Fibroblast of lung (primary cell): ENCODE measurements at regions not wholly inside any gene's neighbourhood (a gene's known extent, or its start where the extent isn't known, plus 50 kb on each side); places are given as distances from the start of the nearest gene placed in this dataset.

Source experiments
- DNase-seq, 2 donors: peaks; one replicate each; pipeline versions ENCODE4 v3.0.0 to v3.0.0-alpha.2; 2010; ENCODE audit warnings: low read depth in 2 of 2
- H2AFZ ChIP-seq: 2 replicates; pipeline ENCODE4 v1.5.1; 2012; ENCODE audit warnings: low read length, control low read depth, inconsistent platforms
- H3K27ac ChIP-seq: 2 replicates; pipeline ENCODE4 v1.5.1; 2011; ENCODE audit warnings: low read length, control low read depth; ENCODE audit not compliant: insufficient read depth
- H3K27me3 ChIP-seq: 2 replicates; pipeline ENCODE4 v1.5.1; 2011; ENCODE audit warnings: mild to moderate bottlenecking, low read length; ENCODE audit not compliant: control insufficient read depth, insufficient read depth
- H3K36me3 ChIP-seq: 2 replicates; pipeline ENCODE4 v1.5.1; 2011; ENCODE audit warnings: low read length; ENCODE audit not compliant: control insufficient read depth, insufficient read depth
- H3K4me1 ChIP-seq: 2 replicates; pipeline ENCODE4 v1.5.1; 2011; ENCODE audit warnings: low read length; ENCODE audit not compliant: control insufficient read depth, insufficient read depth; ENCODE audit errors: extremely low read depth
- H3K4me2 ChIP-seq: 2 replicates; pipeline ENCODE4 v1.5.1; 2011; ENCODE audit warnings: low read length, control low read depth; ENCODE audit not compliant: insufficient read depth; ENCODE audit errors: extremely low read depth
- H3K4me3 ChIP-seq, 4 experiments: fragments of 200-600 bp in 1 of 4; sonication (generic) in 1 of 4; replicated peaks in 1 of 4; 2 replicates each; pipeline ENCODE4 v1.5.1; 2011 to 2016; ENCODE audit warnings: low read length in 4 of 4, low read depth in 3 of 4, mild to moderate bottlenecking in 3 of 4, control low read depth in 2 of 4, inconsistent platforms in 1 of 4, mixed read lengths in 1 of 4; ENCODE audit not compliant: insufficient read depth in 1 of 4; ENCODE audit errors: control extremely low read depth in 1 of 4
- H3K79me2 ChIP-seq: 2 replicates; pipeline ENCODE4 v1.5.1; 2012; ENCODE audit warnings: mild to moderate bottlenecking, low read length, inconsistent platforms; ENCODE audit not compliant: control insufficient read depth, insufficient read depth
- H3K9ac ChIP-seq: 2 replicates; pipeline ENCODE4 v1.5.1; 2011; ENCODE audit warnings: mild to moderate bottlenecking, low read length, control low read depth; ENCODE audit not compliant: insufficient read depth
- H3K9me3 ChIP-seq: 2 replicates; pipeline ENCODE4 v1.5.1; 2012; ENCODE audit warnings: low read depth, low read length; ENCODE audit not compliant: control insufficient read depth, insufficient read depth
- H4K20me1 ChIP-seq: 2 replicates; pipeline ENCODE4 v1.5.1; 2011; ENCODE audit warnings: low read length; ENCODE audit not compliant: control insufficient read depth, insufficient read depth; ENCODE audit errors: extremely low read depth
- EZH2 ChIP-seq: IDR thresholded peaks from 2 replicates; pipeline ENCODE4 v1.5.1; 2012; ENCODE audit warnings: low read length, control low read depth, mild to moderate bottlenecking; ENCODE audit errors: missing control alignments
- TF ChIP-seq, protein P1 (sequence below), 2 donors: IDR thresholded peaks in 1 of 2; conservative IDR thresholded peaks in 1 of 2; 1 replicate in 1 of 2; 2 replicates in 1 of 2; pipeline ENCODE4 v1.5.1; 2011 to 2012; ENCODE audit warnings: low read length in 2 of 2, control low read depth in 1 of 2, inconsistent platforms in 1 of 2, low read depth in 1 of 2, mild to moderate bottlenecking in 1 of 2

DNA sequence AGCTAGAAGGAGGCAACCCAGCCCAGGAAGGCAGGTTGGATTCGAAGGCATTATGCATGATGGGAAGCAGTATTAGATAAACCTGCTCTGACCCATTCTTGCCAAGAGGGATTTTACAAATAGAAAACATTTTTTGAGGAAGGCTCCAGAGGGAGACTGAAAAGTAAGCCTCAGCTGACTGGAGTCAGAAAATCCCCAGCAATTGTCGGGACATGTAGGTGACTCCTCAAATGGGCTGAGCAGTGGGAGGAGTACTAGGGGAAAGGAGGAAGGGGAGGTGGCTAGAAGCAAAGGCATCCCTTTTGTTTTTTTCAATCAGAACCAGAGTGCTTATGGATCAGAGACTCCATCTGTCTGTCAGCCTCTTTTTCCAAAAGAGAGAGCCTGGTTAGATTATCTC is 138.1 kb upstream of the NTF3 start:
- no peak overlapping the region for H3K27ac ChIP-seq

DNA sequence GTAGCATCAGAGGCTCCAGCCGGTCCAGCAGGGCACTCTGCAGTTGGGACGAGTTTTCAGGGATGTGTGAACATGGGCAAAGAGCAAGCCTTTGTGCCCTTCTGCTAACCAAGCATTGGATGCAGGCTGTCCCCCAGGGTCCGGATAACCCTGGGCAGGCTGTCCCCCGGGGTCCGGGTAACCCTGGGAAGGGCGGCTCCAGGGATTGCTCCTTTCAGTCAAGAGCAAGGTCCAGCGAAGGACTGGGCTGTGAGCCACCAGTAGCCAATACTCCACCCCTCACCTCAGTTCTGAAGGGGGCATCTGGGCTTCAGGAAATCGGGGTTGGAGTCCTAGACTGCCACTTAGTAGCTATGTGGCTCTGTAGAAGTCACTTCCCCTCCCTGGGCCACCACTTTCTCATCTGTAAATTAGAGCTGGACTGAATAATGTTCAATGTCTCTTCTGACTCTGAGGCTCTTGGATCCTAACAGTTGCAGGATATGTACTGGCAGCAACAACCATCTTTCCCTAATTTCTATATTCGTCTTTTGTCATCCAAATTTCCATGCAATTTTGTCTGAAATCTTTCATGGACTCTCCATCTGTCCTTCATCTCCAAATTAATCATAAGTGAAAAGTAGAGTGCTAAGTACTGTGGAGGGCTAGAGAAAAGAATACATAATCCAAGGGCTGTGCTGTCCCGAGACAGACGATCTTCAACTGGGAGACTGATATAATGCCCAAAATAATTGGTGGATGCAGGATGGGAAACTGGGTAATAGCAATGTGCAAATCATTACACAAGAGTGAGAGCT is 137.4 kb upstream of the NTF3 start:
- TF ChIP-seq, protein P1, sequence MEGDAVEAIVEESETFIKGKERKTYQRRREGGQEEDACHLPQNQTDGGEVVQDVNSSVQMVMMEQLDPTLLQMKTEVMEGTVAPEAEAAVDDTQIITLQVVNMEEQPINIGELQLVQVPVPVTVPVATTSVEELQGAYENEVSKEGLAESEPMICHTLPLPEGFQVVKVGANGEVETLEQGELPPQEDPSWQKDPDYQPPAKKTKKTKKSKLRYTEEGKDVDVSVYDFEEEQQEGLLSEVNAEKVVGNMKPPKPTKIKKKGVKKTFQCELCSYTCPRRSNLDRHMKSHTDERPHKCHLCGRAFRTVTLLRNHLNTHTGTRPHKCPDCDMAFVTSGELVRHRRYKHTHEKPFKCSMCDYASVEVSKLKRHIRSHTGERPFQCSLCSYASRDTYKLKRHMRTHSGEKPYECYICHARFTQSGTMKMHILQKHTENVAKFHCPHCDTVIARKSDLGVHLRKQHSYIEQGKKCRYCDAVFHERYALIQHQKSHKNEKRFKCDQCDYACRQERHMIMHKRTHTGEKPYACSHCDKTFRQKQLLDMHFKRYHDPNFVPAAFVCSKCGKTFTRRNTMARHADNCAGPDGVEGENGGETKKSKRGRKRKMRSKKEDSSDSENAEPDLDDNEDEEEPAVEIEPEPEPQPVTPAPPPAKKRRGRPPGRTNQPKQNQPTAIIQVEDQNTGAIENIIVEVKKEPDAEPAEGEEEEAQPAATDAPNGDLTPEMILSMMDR (conservative IDR thresholded peaks at IDR 0.05 in 1 of 2, IDR thresholded peaks at IDR 0.05 in 1 of 2; ENCODE audit: low read depth in 1 of 2, low read length in 2 of 2): no peak
- no peak for TF ChIP-seq EZH2
- H3K4me1 ChIP-seq: no peaks in the 10 kb centered on the region
- H4K20me1 ChIP-seq: no peaks in the 10 kb centered on the region
- no peak overlapping the region for H3K4me3 ChIP-seq
- no peak overlapping the region for H2AFZ ChIP-seq
- H3K4me2 ChIP-seq: no peak overlapping the region
- no peak overlapping the region for H3K27ac ChIP-seq
- H3K27me3 ChIP-seq: no peaks in the 10 kb centered on the region
- no peaks in the 10 kb centered on the region for H3K79me2 ChIP-seq
- H3K9me3 ChIP-seq: no peaks in the 10 kb centered on the region
- no peak overlapping the region for H3K9ac ChIP-seq
- no peaks in the 10 kb centered on the region for H3K36me3 ChIP-seq
- no peak for DNase-seq

More for the DNA sequence above, 138.1 kb upstream of the NTF3 start:
- Histone ChIP-seq H3K4me3 (no peak overlapping the region), H3K79me2 (no peaks in the 10 kb centered on the region), H3K9me3 (no peaks in the 10 kb centered on the region), H3K4me1 (no peaks in the 10 kb centered on the region), H3K9ac (no peak overlapping the region), H3K4me2 (no peak overlapping the region), H3K27me3 (no peaks in the 10 kb centered on the region), H2AFZ (no peak overlapping the region), H4K20me1 (no peaks in the 10 kb centered on the region), H3K36me3 (no peaks in the 10 kb centered on the region)
- no peak for TF ChIP-seq EZH2
- TF ChIP-seq, protein P1 (conservative IDR thresholded peaks at IDR 0.05 in 1 of 2, IDR thresholded peaks at IDR 0.05 in 1 of 2; ENCODE audit: low read depth in 1 of 2, low read length in 2 of 2): no peak
- DNase-seq: no peak

DNA sequence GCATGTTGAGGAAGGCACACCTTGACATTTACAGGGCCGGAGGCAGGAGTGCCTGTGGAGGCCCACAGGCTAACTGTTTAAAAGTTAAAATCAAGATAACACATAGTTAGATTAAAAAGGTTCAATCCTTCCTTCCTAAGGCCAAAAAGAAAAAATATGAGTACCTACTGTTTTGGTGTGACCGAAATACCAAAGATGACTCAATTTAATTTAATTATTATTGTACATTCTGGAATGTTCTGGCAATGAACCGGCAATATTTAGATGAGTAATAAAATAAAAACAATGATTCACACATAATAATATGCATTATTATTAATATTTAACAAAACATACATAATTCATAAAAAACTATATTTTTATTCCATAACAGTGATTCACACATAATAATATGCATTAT is 136.8 kb upstream of the NTF3 start:
- H2AFZ ChIP-seq: no peak overlapping the region
- H3K4me1 ChIP-seq: no peaks in the 10 kb centered on the region
- no peaks in the 10 kb centered on the region for H3K27me3 ChIP-seq
- DNase-seq: no peak
- no peaks in the 10 kb centered on the region for H3K36me3 ChIP-seq
- TF ChIP-seq EZH2: no peak
- TF ChIP-seq, protein P1 (conservative IDR thresholded peaks at IDR 0.05 in 1 of 2, IDR thresholded peaks at IDR 0.05 in 1 of 2; ENCODE audit: low read depth in 1 of 2, low read length in 2 of 2): no peak
- H3K4me2 ChIP-seq: no peak overlapping the region
- H4K20me1 ChIP-seq: no peaks in the 10 kb centered on the region
- no peak overlapping the region for H3K27ac ChIP-seq
- H3K4me3 ChIP-seq: no peak overlapping the region
- no peak overlapping the region for H3K9ac ChIP-seq
- no peaks in the 10 kb centered on the region for H3K79me2 ChIP-seq
- no peaks in the 10 kb centered on the region for H3K9me3 ChIP-seq
